T-cell (primary cell): ENCODE measurements at regions not wholly inside any gene's neighbourhood (a gene's known extent, or its start where the extent isn't known, plus 50 kb on each side); places are given as distances from the start of the nearest gene placed in this dataset.

ENCODE experiments used
- ATAC-seq, 4 experiments: fragments of 200-7000 bp in 3 of 4; fragments of 150-1000 bp in 1 of 4; cut with Tn5 transposase; replicated peaks in 1 of 4; 1 replicate in 3 of 4; 2 replicates in 1 of 4; pipeline ENCODE4 v1.10.0; 2021; ENCODE audit warnings: moderate library complexity in 3 of 4, mild to moderate bottlenecking in 2 of 4, moderate number of reproducible peaks in 1 of 4
- CTCF ChIA-PET, 2 donors: fragments of 300-600 bp; sonication (Branson Sonifier 250); formaldehyde crosslinking; loops; one replicate each; lab custom pipeline; 2022; ENCODE audit warnings: antibody characterized with exemption in 2 of 2; lab: Charles Lee
- POLR2A ChIA-PET, 2 donors: fragments of 300-600 bp; sonication (Branson Sonifier 250); formaldehyde crosslinking; loops; one replicate each; lab custom pipeline; 2022; ENCODE audit warnings: antibody characterized with exemption in 2 of 2; lab: Charles Lee
- DNase-seq, 35 experiments: peaks; one replicate each; pipeline versions ENCODE4 v3.0.0 to v3.0.0-alpha.2; 2013 to 2023
- H3K27ac ChIP-seq: one replicate; pipeline ENCODE4 v1.5.1; 2013; ENCODE audit warnings: low read length
- H3K27me3 ChIP-seq, 2 experiments: replicated peaks in 1 of 2; 1 replicate in 1 of 2; 2 replicates in 1 of 2; pipeline versions ENCODE4 v1.6.1 to v1.7.0; 2013; ENCODE audit warnings: low read length in 1 of 2, mixed read lengths in 1 of 2; ENCODE audit not compliant: control insufficient read depth in 2 of 2, insufficient read depth in 2 of 2; ENCODE audit errors: extremely low read depth in 1 of 2
- H3K36me3 ChIP-seq, 2 donors: 1 replicate in 1 of 2; 2 replicates in 1 of 2; pipeline versions ENCODE4 v1.6.1 to v1.7.0; 2013; ENCODE audit warnings: low read length in 1 of 2; ENCODE audit not compliant: control insufficient read depth in 2 of 2, insufficient read depth in 1 of 2; ENCODE audit errors: extremely low read depth in 1 of 2
- H3K4me1 ChIP-seq, 2 experiments: 1 replicate in 1 of 2; 2 replicates in 1 of 2; pipeline versions ENCODE4 v1.6.1 to v1.7.0; 2013; ENCODE audit warnings: low read length in 2 of 2, mixed read lengths in 1 of 2; ENCODE audit not compliant: insufficient read depth in 2 of 2, control insufficient read depth in 1 of 2; ENCODE audit errors: extremely low read depth in 1 of 2
- H3K4me3 ChIP-seq, 2 donors: 1 replicate in 1 of 2; 2 replicates in 1 of 2; pipeline versions ENCODE4 v1.5.1 to v1.7.0; 2013; ENCODE audit warnings: mild to moderate bottlenecking in 2 of 2, low read length in 1 of 2, moderate library complexity in 1 of 2; ENCODE audit not compliant: control insufficient read depth in 1 of 2; ENCODE audit errors: extremely low read depth in 1 of 2
- H3K9me3 ChIP-seq: 2 replicates; pipeline ENCODE4 v1.7.0; 2013
- H3K27ac Mint-ChIP-seq, 2 donors: one replicate each; pipeline ENCODE4 v1.8.0; 2020 to 2021; ENCODE audit warnings: mild to moderate bottlenecking in 2 of 2, mixed read lengths in 2 of 2
- H3K27me3 Mint-ChIP-seq, 2 donors: one replicate each; pipeline ENCODE4 v1.8.0; 2021 to 2022; ENCODE audit warnings: mixed read lengths in 2 of 2
- H3K36me3 Mint-ChIP-seq: one replicate; pipeline ENCODE4 v1.8.0; 2021; ENCODE audit warnings: mixed read lengths
- H3K4me1 Mint-ChIP-seq, 3 donors: one replicate each; pipeline ENCODE4 v1.8.0; 2020 to 2022; ENCODE audit warnings: mixed read lengths in 3 of 3, mild to moderate bottlenecking in 1 of 3
- H3K4me3 Mint-ChIP-seq, 3 donors: one replicate each; pipeline ENCODE4 v1.8.0; 2020 to 2022; ENCODE audit warnings: mild to moderate bottlenecking in 3 of 3, mixed read lengths in 3 of 3, moderate library complexity in 3 of 3
- H3K9me3 Mint-ChIP-seq, 3 donors: one replicate each; pipeline ENCODE4 v1.8.0; 2020 to 2022; ENCODE audit warnings: mixed read lengths in 3 of 3
- WGBS: methylation state at CpG from one replicate; pipeline ENCODE4 v1.1.5; 2013; ENCODE audit warnings: missing lambda C conversion rate; ENCODE audit not compliant: insufficient coverage; 5-methylcytosine and 5-hydroxymethylcytosine counted together

DNA sequence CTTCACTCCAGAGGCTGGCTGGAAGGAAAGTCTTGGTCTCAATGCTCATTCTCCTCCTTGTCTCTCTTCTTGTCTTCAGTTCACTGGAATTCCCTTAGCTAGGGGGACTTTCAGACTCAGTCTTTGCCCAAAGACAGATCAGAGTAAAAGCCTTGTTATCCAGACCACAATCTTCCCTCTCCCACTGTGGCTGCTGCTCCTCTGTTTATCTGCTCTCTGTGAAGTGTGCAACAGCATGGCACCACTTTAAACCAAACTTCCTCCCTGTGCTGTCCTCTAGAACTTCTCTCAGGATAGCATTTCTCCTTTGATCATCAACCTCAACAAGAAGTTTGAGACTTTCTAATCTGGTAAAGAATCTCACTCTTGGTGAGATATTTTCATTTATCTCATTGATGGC is 530.1 kb upstream of the SLIT2 start:
- no peak overlapping the region for H3K27ac ChIP-seq
- ChIA-PET POLR2A (no interaction called here), CTCF (no interaction called here)
- H3K36me3 Mint-ChIP-seq: no peaks in the 10 kb centered on the region
- ATAC-seq (no peak), DNase-seq (no peak)
- no peaks in the 10 kb centered on the region for H3K9me3 ChIP-seq
- H3K4me3 Mint-ChIP-seq: no peak overlapping the region
- H3K4me1 ChIP-seq: no peaks in the 10 kb centered on the region
- no peaks in the 10 kb centered on the region for H3K27me3 ChIP-seq
- H3K4me3 ChIP-seq: no peak overlapping the region
- H3K9me3 Mint-ChIP-seq: peaks cover 19 to 32% (median 26%) of the 10 kb centered on the region in 3 donors
- no peaks in the 10 kb centered on the region for H3K4me1 Mint-ChIP-seq
- no peak overlapping the region for H3K27ac Mint-ChIP-seq
- no peaks in the 10 kb centered on the region for H3K36me3 ChIP-seq
- H3K27me3 Mint-ChIP-seq: no peaks in the 10 kb centered on the region

DNA sequence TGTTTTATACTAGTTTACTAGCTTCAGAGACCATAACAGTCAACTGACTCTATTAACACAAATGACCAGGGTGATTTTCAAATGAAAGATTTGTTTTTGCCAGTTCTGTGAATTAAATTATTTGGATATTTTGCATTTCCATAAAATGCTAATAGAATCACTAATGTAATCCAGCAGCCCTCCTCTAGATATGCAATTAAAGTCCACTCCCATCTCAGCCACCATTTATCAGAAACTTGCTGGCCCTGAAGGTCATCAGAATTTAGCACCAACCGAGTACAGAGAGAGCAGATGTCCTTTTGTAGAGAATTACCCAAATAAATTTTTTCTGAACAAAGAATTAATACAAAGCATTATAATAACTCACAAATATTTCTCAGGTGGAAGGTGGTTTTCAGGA is 531.1 kb upstream of the SLIT2 start:
- no peak for ATAC-seq
- H3K36me3 Mint-ChIP-seq: no peaks in the 10 kb centered on the region
- H3K4me3 Mint-ChIP-seq: no peak overlapping the region
- ChIA-PET POLR2A (no interaction called here), CTCF (no interaction called here)
- no peak overlapping the region for H3K27ac ChIP-seq
- H3K27ac Mint-ChIP-seq: no peak overlapping the region
- H3K36me3 ChIP-seq: no peaks in the 10 kb centered on the region
- WGBS: no CpG with 5 or more reads among the region's 1 CpG
- no peaks in the 10 kb centered on the region for H3K9me3 ChIP-seq
- no peaks in the 10 kb centered on the region for H3K27me3 Mint-ChIP-seq
- no peaks in the 10 kb centered on the region for H3K27me3 ChIP-seq
- peaks cover 15 to 28% (median 23%) of the 10 kb centered on the region in 3 donors for H3K9me3 Mint-ChIP-seq
- no peak overlapping the region for H3K4me3 ChIP-seq
- no peaks in the 10 kb centered on the region for H3K4me1 ChIP-seq
- H3K4me1 Mint-ChIP-seq: no peaks in the 10 kb centered on the region
- no peak for DNase-seq

DNA sequence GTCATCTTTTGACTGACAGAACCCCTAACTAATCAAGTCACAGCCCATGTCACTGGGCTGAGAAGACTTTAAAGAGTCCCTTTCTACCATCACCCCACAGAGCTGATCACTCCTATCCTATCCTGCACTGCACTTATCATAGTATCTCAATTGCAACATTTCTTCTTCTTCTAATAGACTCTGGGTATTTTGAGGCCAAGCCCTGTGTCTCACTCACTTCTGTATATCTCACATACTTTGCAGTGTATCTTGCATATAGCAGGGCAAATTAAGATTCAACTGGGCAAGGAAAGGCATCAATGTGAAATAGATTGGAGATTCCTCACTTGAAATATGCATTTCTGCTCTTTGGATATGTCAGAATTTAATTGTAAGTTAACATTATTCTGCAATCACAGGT is 531.5 kb upstream of the SLIT2 start:
- ATAC-seq: no peak
- H3K27me3 Mint-ChIP-seq: no peaks in the 10 kb centered on the region

DNA sequence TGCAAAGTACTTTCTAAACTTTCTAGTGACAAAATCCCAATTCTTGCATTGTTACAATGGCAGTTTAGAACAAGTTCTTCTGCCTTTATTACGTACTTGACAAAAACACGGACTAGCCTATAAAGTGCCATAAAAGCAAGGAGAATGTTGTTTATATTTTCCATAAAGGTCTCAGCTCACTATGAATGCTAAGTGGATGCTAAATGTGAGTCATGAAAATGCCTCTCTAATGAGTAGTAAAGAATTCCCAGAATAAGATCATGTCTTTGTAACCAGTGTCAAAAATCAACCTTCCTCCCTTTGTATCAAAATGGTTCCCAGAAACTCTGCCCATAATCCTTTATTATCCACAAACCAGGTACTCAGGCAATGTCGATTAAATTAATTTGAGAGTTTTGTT is 539.8 kb upstream of the SLIT2 start:
- WGBS: no CpG with 5 or more reads among the region's 3 CpGs
- Mint-ChIP-seq H3K4me1 (no peaks in the 10 kb centered on the region), H3K27ac (no peak overlapping the region), H3K36me3 (no peaks in the 10 kb centered on the region), H3K9me3 (peaks cover 7 to 33% (median 19%) of the 10 kb centered on the region in 3 donors), H3K27me3 (no peaks in the 10 kb centered on the region), H3K4me3 (no peak overlapping the region)
- DNase-seq: no peak
- Histone ChIP-seq H3K27me3 (no peaks in the 10 kb centered on the region), H3K4me1 (no peaks in the 10 kb centered on the region), H3K4me3 (no peak overlapping the region), H3K9me3 (no peaks in the 10 kb centered on the region), H3K36me3 (no peaks in the 10 kb centered on the region), H3K27ac (no peak overlapping the region)
- ATAC-seq: no peak
- ChIA-PET POLR2A (no interaction called here), CTCF (no interaction called here)

More for the DNA sequence above, 531.5 kb upstream of the SLIT2 start:
- H3K27ac ChIP-seq: no peak overlapping the region
- Mint-ChIP-seq H3K4me3 (no peak overlapping the region), H3K36me3 (no peaks in the 10 kb centered on the region), H3K9me3 (peaks cover 15 to 28% (median 23%) of the 10 kb centered on the region in 3 donors), H3K4me1 (no peaks in the 10 kb centered on the region), H3K27ac (no peak overlapping the region)
- H3K4me3 ChIP-seq: no peak overlapping the region
- H3K9me3 ChIP-seq: no peaks in the 10 kb centered on the region
- no peaks in the 10 kb centered on the region for H3K36me3 ChIP-seq
- CTCF ChIA-PET: no interaction called here
- no peak for DNase-seq
- POLR2A ChIA-PET: no interaction called here
- H3K27me3 ChIP-seq: no peaks in the 10 kb centered on the region
- no peaks in the 10 kb centered on the region for H3K4me1 ChIP-seq

DNA sequence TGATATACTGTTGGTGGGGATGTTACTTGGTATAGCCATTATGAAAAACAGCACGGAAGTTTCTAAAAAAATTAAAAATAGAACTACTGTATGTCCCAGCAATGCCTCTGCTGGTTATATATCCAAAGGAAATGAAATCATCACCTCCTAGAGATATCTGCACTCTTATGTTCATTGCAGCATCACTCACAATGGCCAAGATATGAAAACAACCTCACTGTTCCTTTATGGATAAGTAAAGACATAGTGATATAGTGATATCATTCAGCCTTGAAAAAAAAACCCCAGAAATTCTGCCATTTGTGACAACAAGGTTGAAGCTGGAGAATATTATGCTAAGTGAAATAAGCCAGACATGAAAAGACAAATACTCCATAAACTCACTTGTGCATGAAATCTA is 543.8 kb upstream of the SLIT2 start:
- CTCF ChIA-PET: no interaction called here
- POLR2A ChIA-PET: interaction anchor here in 1 of 2 donors (0.6 kb wide), 1 partner anchor 479 kb away, joined by 9 read pairs; no protein-coding TSS in a partner anchor
- H3K9me3 ChIP-seq: no peaks in the 10 kb centered on the region
- no peaks in the 10 kb centered on the region for H3K27me3 ChIP-seq
- DNase-seq (no peak), ATAC-seq (no peak)
- Mint-ChIP-seq H3K4me1 (no peaks in the 10 kb centered on the region), H3K27ac (no peak overlapping the region), H3K4me3 (no peak overlapping the region), H3K9me3 (peaks cover 8 to 21% (median 20%) of the 10 kb centered on the region in 3 donors), H3K27me3 (no peaks in the 10 kb centered on the region), H3K36me3 (no peaks in the 10 kb centered on the region)
- H3K36me3 ChIP-seq: no peaks in the 10 kb centered on the region
- H3K27ac ChIP-seq: no peak overlapping the region
- no peak overlapping the region for H3K4me3 ChIP-seq
- no CpG with 5 or more reads among the region's 1 CpG for WGBS
- H3K4me1 ChIP-seq: no peaks in the 10 kb centered on the region

DNA sequence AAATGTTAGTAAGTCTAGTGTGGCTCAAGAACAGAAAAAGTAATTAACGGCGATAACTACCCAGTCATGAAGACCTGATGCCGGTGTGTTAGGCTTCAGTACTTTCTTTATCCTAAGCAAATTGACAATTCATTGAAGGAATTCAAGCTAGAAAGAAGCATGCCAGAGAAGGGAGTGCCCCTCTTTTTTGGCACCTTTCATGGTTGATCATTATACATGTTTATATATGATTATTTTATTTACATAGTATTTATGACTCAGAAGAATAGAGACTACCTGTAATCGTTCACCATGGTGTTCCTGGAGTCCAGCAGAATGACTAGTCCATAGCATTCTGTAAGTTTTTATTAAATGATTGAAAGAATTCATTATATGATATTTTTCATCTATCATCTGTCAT is 548.3 kb upstream of the SLIT2 start:
- no CpG with 5 or more reads among the region's 4 CpGs for WGBS
- no peaks in the 10 kb centered on the region for H3K9me3 ChIP-seq
- H3K4me3 ChIP-seq: no peak overlapping the region
- H3K36me3 Mint-ChIP-seq: no peaks in the 10 kb centered on the region
- CTCF ChIA-PET: no interaction called here
- H3K27me3 ChIP-seq: no peaks in the 10 kb centered on the region
- no peaks in the 10 kb centered on the region for H3K4me1 ChIP-seq
- no peaks in the 10 kb centered on the region for H3K36me3 ChIP-seq
- no peak overlapping the region for H3K27ac ChIP-seq
- no peaks in the 10 kb centered on the region for H3K27me3 Mint-ChIP-seq
- H3K27ac Mint-ChIP-seq: no peak overlapping the region
- H3K4me3 Mint-ChIP-seq: no peak overlapping the region
- POLR2A ChIA-PET: no interaction called here
- H3K9me3 Mint-ChIP-seq: peaks cover 11 to 19% (median 16%) of the 10 kb centered on the region in 3 donors
- H3K4me1 Mint-ChIP-seq: no peaks in the 10 kb centered on the region
- ATAC-seq (no peak), DNase-seq (no peak)

DNA sequence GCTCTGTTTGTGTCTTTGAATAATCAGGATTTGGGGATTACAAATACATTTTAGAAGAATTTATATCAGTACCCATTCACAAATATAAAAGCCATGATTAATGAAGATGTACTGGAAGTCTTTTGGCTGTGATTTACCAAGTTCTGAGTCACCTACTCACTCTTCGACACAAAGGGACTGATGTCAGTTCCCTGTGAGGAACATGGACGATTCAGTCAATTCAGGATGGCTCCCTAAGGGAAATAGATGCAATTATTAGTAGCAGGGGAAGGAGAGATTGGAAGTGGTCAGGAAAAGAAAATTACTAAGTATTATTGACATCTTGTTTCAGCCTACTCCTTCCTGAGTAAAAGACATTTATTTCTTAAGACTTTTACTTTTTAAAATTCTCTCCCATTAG is 550.7 kb upstream of the SLIT2 start:
- no peaks in the 10 kb centered on the region for H3K27me3 ChIP-seq
- DNase-seq (no peak), ATAC-seq (no peak)
- no peak overlapping the region for H3K27ac Mint-ChIP-seq
- peaks cover 2% of the 10 kb centered on the region for H3K9me3 ChIP-seq
- H3K27me3 Mint-ChIP-seq: no peaks in the 10 kb centered on the region
- CTCF ChIA-PET: no interaction called here
- no peaks in the 10 kb centered on the region for H3K36me3 Mint-ChIP-seq
- H3K4me3 ChIP-seq: no peak overlapping the region
- H3K4me1 ChIP-seq: no peaks in the 10 kb centered on the region
- H3K4me3 Mint-ChIP-seq: no peak overlapping the region
- H3K36me3 ChIP-seq: no peaks in the 10 kb centered on the region
- H3K9me3 Mint-ChIP-seq: peaks cover 9 to 15% (median 14%) of the 10 kb centered on the region in 3 donors
- POLR2A ChIA-PET: no interaction called here
- WGBS: no CpG with 5 or more reads among the region's 2 CpGs
- no peaks in the 10 kb centered on the region for H3K4me1 Mint-ChIP-seq
- no peak overlapping the region for H3K27ac ChIP-seq
